ENCODE measurements at regions not wholly inside any gene's neighbourhood (a gene's known extent, or its start where the extent isn't known, plus 50 kb on each side); places are given as distances from the start of the nearest gene placed in this dataset.

- 80% methylated on average over 15 of the region's 18 CpGs for WGBS (ENCODE audit: low lambda C conversion rate)
- H3K9ac ChIP-seq (ENCODE audit: insufficient read depth, low read depth, low read length): no peak overlapping the region
- H3K79me2 ChIP-seq (ENCODE audit: insufficient read depth, low read length): no peaks in the 10 kb centered on the region
- DNase-seq (ENCODE audit: low spot score) (no peak), ATAC-seq (no peak), FAIRE-seq (no peak)
- H3K36me3 ChIP-seq (replicated peaks in 1 of 2; ENCODE audit: control insufficient read depth in 1 of 2, insufficient read depth in 2 of 2, low read length in 2 of 2): no peaks in the 10 kb centered on the region
- CTCF ChIA-PET (ENCODE audit: low intra/inter-chr PET ratio, low total read pairs): no interaction called here
- no TSS peak for BruUV-seq (replicated peaks)
- no peaks in the 10 kb centered on the region for H3K4me1 ChIP-seq (ENCODE audit: insufficient read depth, low read length)
- POLR2A ChIA-PET: no interaction called here
- TF ChIP-seq FUBP1 (CRISPR knock-in tag; IDR thresholded peaks at IDR 0.05; ENCODE audit: borderline replicate concordance): no peak
- no peak for TF ChIP-seq JDP2 (CRISPR knock-in tag; IDR thresholded peaks at IDR 0.05; ENCODE audit: borderline replicate concordance)
- TF ChIP-seq TRIM24 (CRISPR knock-in tag; IDR thresholded peaks at IDR 0.05): no peak
- TF ChIP-seq NFYC (CRISPR knock-in tag; IDR thresholded peaks at IDR 0.05): no peak
- TF ChIP-seq FOXO1 (CRISPR knock-in tag; IDR thresholded peaks at IDR 0.05): no peak
- no peak for TF ChIP-seq CBX5 (CRISPR knock-in tag; IDR thresholded peaks at IDR 0.05; ENCODE audit: borderline replicate concordance)
- no peak for TF ChIP-seq KMT2B (CRISPR knock-in tag; IDR thresholded peaks at IDR 0.05)
- TF ChIP-seq ZNF317 (CRISPR knock-in tag; IDR thresholded peaks at IDR 0.05): no peak
- no peak for TF ChIP-seq ZNF34 (CRISPR knock-in tag; IDR thresholded peaks at IDR 0.05; ENCODE audit: borderline replicate concordance)
- no peak for TF ChIP-seq ZNF260 (CRISPR knock-in tag; IDR thresholded peaks at IDR 0.05; ENCODE audit: borderline replicate concordance, low read depth)
- TF ChIP-seq ZNF770 (CRISPR knock-in tag; IDR thresholded peaks at IDR 0.05): no peak
- no peak for TF ChIP-seq ZBTB46 (CRISPR knock-in tag; IDR thresholded peaks at IDR 0.05; ENCODE audit: borderline replicate concordance)
- TF ChIP-seq AHR (CRISPR knock-in tag; IDR thresholded peaks at IDR 0.05): no peak
- no peak for TF ChIP-seq SIX1 (CRISPR knock-in tag; IDR thresholded peaks at IDR 0.05; ENCODE audit: borderline replicate concordance)
- TF ChIP-seq MAFK (conservative IDR thresholded peaks at IDR 0.05 in 1 of 2, IDR thresholded peaks at IDR 0.05 in 1 of 2; ENCODE audit: low read length in 2 of 2): no peak
- TF ChIP-seq ZNF432 (CRISPR knock-in tag; IDR thresholded peaks at IDR 0.05; ENCODE audit: borderline replicate concordance): no peak
- TF ChIP-seq ATAD3A (CRISPR knock-in tag; IDR thresholded peaks at IDR 0.05): no peak
- no peak for TF ChIP-seq ZNF275 (CRISPR knock-in tag; IDR thresholded peaks at IDR 0.05; ENCODE audit: borderline replicate concordance)
- no peak for TF ChIP-seq ZNF614 (CRISPR knock-in tag; IDR thresholded peaks at IDR 0.05; ENCODE audit: borderline replicate concordance)
- no peak overlapping the region for H3K27ac ChIP-seq (ENCODE audit: extremely low read length, insufficient read depth, low read length)
- H3K9me3 ChIP-seq (ENCODE audit: low read length): no peaks in the 10 kb centered on the region
- H3K4me3 ChIP-seq (replicated peaks in 1 of 3; ENCODE audit: insufficient read depth in 1 of 3, low read depth in 2 of 3, low read length in 3 of 3): no peak overlapping the region
- H4K20me1 ChIP-seq (ENCODE audit: insufficient read depth, low read length): no peaks in the 10 kb centered on the region
- no peak overlapping the region for H3K4me2 ChIP-seq (ENCODE audit: low read depth, low read length)
- in situ Hi-C loops (cut with HindIII; ENCODE audit: extremely low pct_ligation_motif_present, low pct_unique_long_range_greater_than_20kb): no loop called here
- no peak overlapping the region for H2AFZ ChIP-seq (ENCODE audit: low read length)
- 0 out of 5 replicates have a peak, but pooled peaks cover 0 to 4% of the 10 kb centered on the region in 2 experiments for H3K27me3 ChIP-seq (ENCODE audit: control insufficient read depth in 1 of 2, insufficient read depth in 2 of 2, low read length in 2 of 2)
- intact Hi-C loops (cut with micrococcal nuclease; ENCODE audit: unreplicated experiment): no loop called here
These were observed 127.8 kb upstream of the MAP3K4 start for GRCh38 chr6:160863782-160864181.

All from HepG2 (cell line).